Tibial nerve (tissue), 4 donors: ENCODE measurements at regions not wholly inside any gene's neighbourhood (a gene's known extent, or its start where the extent isn't known, plus 50 kb on each side); places are given as distances from the start of the nearest gene placed in this dataset.

Source experiments
- DNase-seq, 2 donors: peaks; one replicate each; pipeline ENCODE4 v3.0.0-alpha.2; 2019; ENCODE audit warnings: low spot score in 2 of 2
- H3K27ac ChIP-seq, 4 donors: fragments of 200-600 bp; sonication (generic) in 3 of 4; one replicate each; pipeline ENCODE4 v1.5.1; 2017 to 2019; ENCODE audit warnings: mild to moderate bottlenecking in 1 of 4
- H3K27me3 ChIP-seq, 2 donors: fragments of 200-600 bp; sonication (generic) in 1 of 2; one replicate each; pipeline versions ENCODE4 v1.5.1 to v1.6.0; 2017 to 2019
- H3K36me3 ChIP-seq, 3 donors: fragments of 200-600 bp; sonication (generic); one replicate each; pipeline ENCODE4 v1.5.1; 2018 to 2019
- H3K4me1 ChIP-seq, 4 donors: fragments of 200-600 bp; sonication (generic) in 3 of 4; one replicate each; pipeline ENCODE4 v1.5.1; 2017 to 2019
- H3K4me3 ChIP-seq, 4 donors: fragments of 200-600 bp; sonication (generic) in 3 of 4; one replicate each; pipeline ENCODE4 v1.5.1; 2017 to 2019; ENCODE audit warnings: mild to moderate bottlenecking in 1 of 4, moderate library complexity in 1 of 4
- H3K9me3 ChIP-seq, 4 donors: fragments of 200-600 bp; sonication (generic) in 3 of 4; one replicate each; pipeline ENCODE4 v1.5.1; 2017 to 2019
- CTCF ChIP-seq, 5 experiments: fragments of 200-600 bp in 3 of 5; fragments of 450-650 bp in 2 of 5; sonication (generic) in 3 of 5; IDR thresholded peaks; one replicate each; pipeline ENCODE4 v1.5.1; 2016 to 2019; ENCODE audit warnings: antibody characterized with exemption in 5 of 5, mild to moderate bottlenecking in 3 of 5, moderate library complexity in 2 of 5
- EP300 ChIP-seq, 2 donors: sonication (generic); formaldehyde crosslinking; IDR thresholded peaks; one replicate each; pipeline ENCODE4 v1.6.1; 2017; ENCODE audit warnings: antibody characterized with exemption in 2 of 2, mild to moderate bottlenecking in 1 of 2
- POLR2A ChIP-seq, 2 donors: fragments of 450-650 bp; IDR thresholded peaks; one replicate each; pipeline ENCODE4 v1.6.1; 2017; ENCODE audit warnings: antibody characterized with exemption in 2 of 2, mild to moderate bottlenecking in 2 of 2, moderate library complexity in 2 of 2
- WGBS, 2 donors: methylation state at CpG; one replicate each; pipeline ENCODE4 v1.1.5; 2018; 5-methylcytosine and 5-hydroxymethylcytosine counted together

DNA sequence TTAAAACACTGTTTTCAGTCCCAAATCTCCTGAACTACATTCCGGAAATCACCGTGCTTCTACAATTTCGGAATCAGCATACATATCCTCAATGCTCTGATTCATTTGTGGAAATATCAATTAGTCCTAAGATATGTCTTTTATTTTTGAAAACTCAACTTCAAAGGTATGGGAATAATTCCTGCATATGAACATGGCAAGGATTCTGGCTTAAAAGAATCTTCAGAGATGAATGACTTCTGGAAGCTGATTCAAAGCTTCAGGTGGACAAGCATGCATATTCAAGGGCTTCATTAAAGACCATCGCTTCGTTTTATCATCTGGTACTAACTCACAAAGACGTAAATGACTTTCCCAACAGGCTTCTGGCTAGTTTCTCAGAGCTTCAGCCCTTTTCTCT lies 246.0 kb upstream of the LRRN1 start:
- H3K4me3 ChIP-seq = no peak overlapping the region
- H3K36me3 ChIP-seq = no peaks in the 10 kb centered on the region
- no peak for DNase-seq
- H3K27ac ChIP-seq = no peak overlapping the region
- 92 to 94% methylated on average over 6 of the region's 6 CpGs for WGBS, 2 donors
- peaks cover 0 to 21% (median 8%) of the 10 kb centered on the region in 4 donors for H3K9me3 ChIP-seq
- no peaks in the 10 kb centered on the region for H3K27me3 ChIP-seq
- no peaks in the 10 kb centered on the region for H3K4me1 ChIP-seq
- TF ChIP-seq CTCF (IDR thresholded peaks at IDR 0.05) = no peak
- no peak for TF ChIP-seq POLR2A (IDR thresholded peaks at IDR 0.05)

- Histone ChIP-seq H3K36me3 (no peaks in the 10 kb centered on the region), H3K4me3 (no peak overlapping the region), H3K27ac (no peak overlapping the region), H3K27me3 (no peaks in the 10 kb centered on the region), H3K4me1 (no peaks in the 10 kb centered on the region), H3K9me3 (peaks cover 0 to 21% (median 10%) of the 10 kb centered on the region in 4 donors)
- TF ChIP-seq POLR2A (IDR thresholded peaks at IDR 0.05) (no peak), CTCF (IDR thresholded peaks at IDR 0.05) (no peak), EP300 (IDR thresholded peaks at IDR 0.05) (no peak)
- 75 to 80% methylated on average over 3 of the region's 3 CpGs for WGBS, 2 donors
- DNase-seq = no peak
Measured at GRCh38 chr3:3552761-3553160, 246.5 kb upstream of the LRRN1 start.

DNA sequence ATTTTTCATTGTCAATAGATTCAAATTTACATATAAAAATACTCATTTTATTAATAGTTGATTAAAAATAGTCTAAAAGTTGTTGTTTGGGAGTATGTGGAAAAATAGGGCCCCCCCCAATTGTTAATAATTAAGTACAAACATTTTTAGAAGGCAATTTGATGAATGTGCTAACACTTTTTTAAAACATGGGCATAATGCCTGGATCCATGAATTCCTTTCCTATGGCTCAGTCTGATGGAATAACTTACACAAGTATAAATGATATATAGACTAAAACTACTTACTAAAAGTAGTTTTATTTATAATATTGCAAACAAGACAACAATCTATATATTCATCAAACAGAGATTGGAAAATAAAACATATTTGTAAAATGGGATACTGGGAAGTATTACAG lies 247.2 kb upstream of the LRRN1 start:
- TF ChIP-seq CTCF (IDR thresholded peaks at IDR 0.05) = no peak
- TF ChIP-seq EP300 (IDR thresholded peaks at IDR 0.05) = no peak
- TF ChIP-seq POLR2A (IDR thresholded peaks at IDR 0.05) = no peak
- Histone ChIP-seq H3K36me3 (no peaks in the 10 kb centered on the region), H3K9me3 (peaks cover 0 to 22% (median 10%) of the 10 kb centered on the region in 4 donors), H3K4me1 (no peaks in the 10 kb centered on the region), H3K27ac (no peak overlapping the region), H3K27me3 (no peaks in the 10 kb centered on the region), H3K4me3 (no peak overlapping the region)
- no peak for DNase-seq

DNA sequence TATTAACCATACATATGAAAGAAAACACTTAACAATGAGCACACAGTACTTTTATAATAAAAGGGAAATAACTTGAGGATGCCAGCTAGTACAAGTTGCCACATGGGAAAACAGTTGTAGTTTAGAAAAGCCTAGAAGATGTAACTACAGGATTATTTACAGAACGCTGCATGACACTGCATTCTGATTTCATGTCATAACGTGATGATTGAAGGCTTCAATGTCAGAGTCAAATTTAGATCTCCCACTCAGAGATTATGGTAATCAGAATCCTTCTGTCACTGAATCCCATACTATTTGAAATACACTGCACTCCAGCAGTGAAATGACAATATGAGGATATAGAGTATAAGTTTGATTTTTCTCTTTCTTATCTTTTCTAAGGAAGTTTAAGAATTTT lies 253.9 kb upstream of the LRRN1 start:
- Histone ChIP-seq H3K4me1 (no peaks in the 10 kb centered on the region), H3K36me3 (no peaks in the 10 kb centered on the region), H3K4me3 (no peak overlapping the region), H3K27me3 (no peaks in the 10 kb centered on the region), H3K27ac (no peak overlapping the region), H3K9me3 (peaks cover 0 to 13% (median 6%) of the 10 kb centered on the region in 4 donors)
- 45 to 56% methylated on average over 2 of the region's 2 CpGs for WGBS, 2 donors
- TF ChIP-seq EP300 (IDR thresholded peaks at IDR 0.05) (no peak), CTCF (IDR thresholded peaks at IDR 0.05) (no peak), POLR2A (IDR thresholded peaks at IDR 0.05) (no peak)
- DNase-seq = no peak

DNA sequence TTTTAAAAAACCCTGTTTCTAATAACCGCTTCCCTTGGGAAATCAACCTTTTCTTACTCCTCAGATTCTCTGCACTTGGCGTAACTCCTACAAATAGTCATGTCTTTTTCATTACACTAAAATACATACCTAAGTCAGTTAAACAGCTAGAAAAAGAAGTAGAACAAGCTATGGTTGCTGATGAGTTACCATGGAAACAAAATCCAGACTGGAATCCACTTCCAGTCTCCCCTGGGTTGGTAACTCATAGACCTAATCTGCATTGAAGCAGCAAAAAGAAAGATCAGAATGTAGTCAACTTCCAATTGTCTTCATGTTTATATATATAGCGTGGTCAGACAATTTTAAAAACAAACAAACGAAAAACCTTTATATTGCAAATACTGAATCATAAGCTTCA lies 260.8 kb upstream of the LRRN1 start:
- Histone ChIP-seq H3K9me3 (no peaks in the 10 kb centered on the region), H3K27me3 (no peaks in the 10 kb centered on the region), H3K27ac (no peak overlapping the region), H3K4me3 (no peak overlapping the region), H3K36me3 (no peaks in the 10 kb centered on the region), H3K4me1 (no peaks in the 10 kb centered on the region)
- 95 to 99% methylated on average over 4 of the region's 4 CpGs for WGBS, 2 donors
- no peak for DNase-seq
- no peak for TF ChIP-seq POLR2A (IDR thresholded peaks at IDR 0.05)
- no peak for TF ChIP-seq CTCF (IDR thresholded peaks at IDR 0.05)
- TF ChIP-seq EP300 (IDR thresholded peaks at IDR 0.05) = no peak
